ENCODE measurements at regions not wholly inside any gene's neighbourhood (a gene's known extent, or its start where the extent isn't known, plus 50 kb on each side); places are given as distances from the start of the nearest gene placed in this dataset.

- TF ChIP-seq EZH2phosphoT487 (IDR thresholded peaks at IDR 0.05; ENCODE audit: insufficient read depth, low read depth), result no peak
- TF ChIP-seq EZH2 (IDR thresholded peaks at IDR 0.05; ENCODE audit: insufficient read depth, poor library complexity, severe bottlenecking), result no peak
Observed at GRCh38 chr18:25810736-25811135, 279.7 kb downstream of the SS18 start.

Measured in GM23248 (cell line).